ENCODE measurements at regions not wholly inside any gene's neighbourhood (a gene's known extent, or its start where the extent isn't known, plus 50 kb on each side); places are given as distances from the start of the nearest gene placed in this dataset.

DNA sequence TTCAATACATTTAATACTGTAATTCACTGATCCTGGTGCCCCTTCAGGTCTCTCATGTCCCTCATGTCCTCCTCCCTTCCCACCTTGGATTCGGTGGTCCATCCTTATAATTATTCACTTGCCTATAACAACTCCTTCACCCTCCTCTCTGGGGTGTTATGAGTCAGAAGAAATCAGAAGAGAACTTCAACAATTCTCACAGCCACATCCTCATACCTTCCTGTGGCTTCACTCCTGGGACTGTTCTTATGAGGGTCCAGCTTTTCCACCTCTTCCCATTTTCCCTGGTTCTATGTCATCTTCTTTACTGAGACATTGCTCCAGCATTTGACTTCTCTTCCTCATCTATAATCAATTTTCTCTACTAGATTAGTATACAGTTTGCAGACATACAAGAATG, 406.1 kb downstream of the NR2F1-AS1 start:
- TF ChIP-seq CHD4 (IDR thresholded peaks at IDR 0.05) = no peak
- TF ChIP-seq, protein P1, sequence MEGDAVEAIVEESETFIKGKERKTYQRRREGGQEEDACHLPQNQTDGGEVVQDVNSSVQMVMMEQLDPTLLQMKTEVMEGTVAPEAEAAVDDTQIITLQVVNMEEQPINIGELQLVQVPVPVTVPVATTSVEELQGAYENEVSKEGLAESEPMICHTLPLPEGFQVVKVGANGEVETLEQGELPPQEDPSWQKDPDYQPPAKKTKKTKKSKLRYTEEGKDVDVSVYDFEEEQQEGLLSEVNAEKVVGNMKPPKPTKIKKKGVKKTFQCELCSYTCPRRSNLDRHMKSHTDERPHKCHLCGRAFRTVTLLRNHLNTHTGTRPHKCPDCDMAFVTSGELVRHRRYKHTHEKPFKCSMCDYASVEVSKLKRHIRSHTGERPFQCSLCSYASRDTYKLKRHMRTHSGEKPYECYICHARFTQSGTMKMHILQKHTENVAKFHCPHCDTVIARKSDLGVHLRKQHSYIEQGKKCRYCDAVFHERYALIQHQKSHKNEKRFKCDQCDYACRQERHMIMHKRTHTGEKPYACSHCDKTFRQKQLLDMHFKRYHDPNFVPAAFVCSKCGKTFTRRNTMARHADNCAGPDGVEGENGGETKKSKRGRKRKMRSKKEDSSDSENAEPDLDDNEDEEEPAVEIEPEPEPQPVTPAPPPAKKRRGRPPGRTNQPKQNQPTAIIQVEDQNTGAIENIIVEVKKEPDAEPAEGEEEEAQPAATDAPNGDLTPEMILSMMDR (IDR thresholded peaks at IDR 0.05 in 2 of 3, conservative IDR thresholded peaks at IDR 0.05 in 1 of 3; ENCODE audit: control insufficient read depth in 2 of 3, extremely low read depth in 1 of 3, insufficient read depth in 1 of 3, low read depth in 3 of 3, low read length in 3 of 3) = no peak

Measured in GM12878 (cell line).